SK-N-MC (cell line): ENCODE measurements at regions not wholly inside any gene's neighbourhood (a gene's known extent, or its start where the extent isn't known, plus 50 kb on each side); places are given as distances from the start of the nearest gene placed in this dataset.

Source experiments
- DNase-seq: peaks from one replicate; pipeline ENCODE4 v3.0.0-alpha.2; 2011; ENCODE audit warnings: low read depth, low spot score
- H3K27ac ChIP-seq: fragments of 200-600 bp; sonication (generic); 2 replicates; pipeline ENCODE4 v1.5.1; 2016; ENCODE audit warnings: mixed run types
- H3K36me3 ChIP-seq: fragments of 200-600 bp; sonication (generic); 2 replicates; pipeline ENCODE4 v1.6.1; 2017; ENCODE audit warnings: antibody characterized with exemption, low read length, mixed read lengths; ENCODE audit not compliant: insufficient read depth
- H3K4me3 ChIP-seq: fragments of 200-600 bp; sonication (generic); 2 replicates; pipeline ENCODE4 v1.5.1; 2016
- H3K9ac ChIP-seq: fragments of 200-600 bp; sonication (generic); 2 replicates; pipeline ENCODE4 v1.8.0; 2017; ENCODE audit warnings: mixed run types, mixed read lengths; ENCODE audit not compliant: insufficient read length
- H3K9me3 ChIP-seq: fragments of 200-600 bp; sonication (generic); 2 replicates; pipeline ENCODE4 v1.6.1; 2017; ENCODE audit warnings: low read depth, mild to moderate bottlenecking, antibody characterized with exemption, low read length, moderate library complexity, mixed read lengths
- EZH2 ChIP-seq: fragments of 200-600 bp; sonication (generic); IDR thresholded peaks from one replicate; pipeline ENCODE4 v1.6.1; 2017; ENCODE audit warnings: antibody characterized with exemption
- FOXP2 ChIP-seq: optimal IDR thresholded peaks from 2 replicates; pipeline ENCODE3; 2011; ENCODE audit warnings: mild to moderate bottlenecking, moderate library complexity; ENCODE audit not compliant: insufficient read depth; ENCODE audit errors: extremely low read length, control extremely low read depth
- POLR2AphosphoS5 ChIP-seq: IDR thresholded peaks from 2 replicates; pipeline ENCODE4 v1.6.1; 2012; ENCODE audit warnings: mild to moderate bottlenecking, low read depth, low read length, borderline replicate concordance

DNA sequence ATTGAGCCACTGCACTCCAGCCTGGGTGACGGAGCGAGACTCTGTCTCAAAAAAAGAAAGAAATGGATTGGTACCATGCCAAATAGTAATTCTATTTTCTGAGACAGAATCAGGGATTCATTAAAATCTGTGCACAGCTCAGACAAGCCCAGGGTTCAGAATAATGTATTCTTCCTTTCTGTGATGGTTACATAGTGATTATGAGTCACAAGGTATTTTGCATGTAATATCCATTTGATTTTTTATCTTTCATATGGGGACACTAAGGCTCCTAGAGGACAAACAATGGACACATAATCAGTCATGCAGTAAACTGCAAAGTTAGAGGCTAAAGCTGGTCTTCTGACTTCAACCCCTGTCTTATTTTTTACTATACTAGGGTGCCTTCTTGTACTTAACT lies 156.8 kb upstream of the COL8A1 start:
- H3K4me3 ChIP-seq = no peak overlapping the region
- TF ChIP-seq EZH2 (no peak), FOXP2 (no peak), POLR2AphosphoS5 (no peak)
- H3K36me3 ChIP-seq = no peaks in the 10 kb centered on the region
- no peak overlapping the region for H3K9ac ChIP-seq
- H3K9me3 ChIP-seq = peaks cover 4% of the 10 kb centered on the region; the same call in 1 of the 2 replicates
- DNase-seq = no peak
- H3K27ac ChIP-seq = no peak overlapping the region

DNA sequence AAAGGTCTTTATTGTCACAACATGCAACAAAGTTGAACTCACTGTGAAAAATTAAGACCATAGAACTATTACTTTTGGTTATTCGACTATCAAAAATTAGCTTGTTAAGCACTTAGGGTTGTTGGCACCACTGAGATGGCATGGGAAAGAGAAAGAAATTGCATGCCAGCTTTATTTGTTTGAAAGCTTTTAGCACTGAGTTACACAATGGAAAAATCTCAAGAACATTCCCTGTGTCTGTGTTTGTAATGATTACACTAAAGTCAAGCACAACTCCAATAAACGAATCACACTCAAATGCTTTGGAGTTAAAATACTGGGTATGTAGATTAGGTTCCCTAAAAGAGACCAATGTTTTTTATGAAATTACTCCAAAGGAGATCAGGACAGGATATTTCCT lies 158.6 kb upstream of the COL8A1 start:
- no peak overlapping the region for H3K9ac ChIP-seq
- TF ChIP-seq POLR2AphosphoS5 = no peak
- no peak for TF ChIP-seq EZH2
- TF ChIP-seq FOXP2 = no peak
- H3K9me3 ChIP-seq = peaks cover 4% of the 10 kb centered on the region; the same call in 1 of the 2 replicates
- no peak overlapping the region for H3K27ac ChIP-seq
- no peaks in the 10 kb centered on the region for H3K36me3 ChIP-seq
- no peak overlapping the region for H3K4me3 ChIP-seq
- DNase-seq = no peak

DNA sequence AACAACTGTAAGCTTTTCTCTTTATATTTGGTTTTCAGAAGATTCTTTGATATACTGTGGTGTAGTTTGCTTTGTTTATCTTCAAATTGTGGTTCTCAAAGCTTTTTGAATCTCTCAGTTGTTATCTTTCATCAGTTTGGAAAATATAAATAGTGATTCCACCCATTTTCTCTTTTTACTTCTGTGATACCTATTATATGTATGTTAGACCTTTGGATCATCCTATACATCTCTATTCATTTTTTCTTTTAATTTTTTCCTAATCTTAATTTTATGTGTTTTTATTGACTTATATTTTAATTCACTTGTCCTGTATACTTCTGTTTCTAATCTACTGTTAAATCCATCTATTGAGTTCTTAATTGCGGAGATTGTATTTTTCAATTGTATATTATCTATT lies 160.7 kb upstream of the COL8A1 start:
- Histone ChIP-seq H3K9ac (no peak overlapping the region), H3K4me3 (no peak overlapping the region), H3K36me3 (no peaks in the 10 kb centered on the region), H3K9me3 (peaks cover 4% of the 10 kb centered on the region; the same call in 1 of the 2 replicates), H3K27ac (no peak overlapping the region)
- no peak for DNase-seq
- no peak for TF ChIP-seq POLR2AphosphoS5
- no peak for TF ChIP-seq FOXP2
- no peak for TF ChIP-seq EZH2

- peaks cover 4% of the 10 kb centered on the region; the same call in 1 of the 2 replicates for H3K9me3 ChIP-seq
- no peak for DNase-seq
- H3K36me3 ChIP-seq = no peaks in the 10 kb centered on the region
- H3K4me3 ChIP-seq = no peak overlapping the region
- TF ChIP-seq EZH2 (no peak), FOXP2 (no peak), POLR2AphosphoS5 (no peak)
- H3K9ac ChIP-seq = no peak overlapping the region
- H3K27ac ChIP-seq = no peak overlapping the region
These were observed 163.2 kb upstream of the COL8A1 start for GRCh38 chr3:99475229-99475628.

DNA sequence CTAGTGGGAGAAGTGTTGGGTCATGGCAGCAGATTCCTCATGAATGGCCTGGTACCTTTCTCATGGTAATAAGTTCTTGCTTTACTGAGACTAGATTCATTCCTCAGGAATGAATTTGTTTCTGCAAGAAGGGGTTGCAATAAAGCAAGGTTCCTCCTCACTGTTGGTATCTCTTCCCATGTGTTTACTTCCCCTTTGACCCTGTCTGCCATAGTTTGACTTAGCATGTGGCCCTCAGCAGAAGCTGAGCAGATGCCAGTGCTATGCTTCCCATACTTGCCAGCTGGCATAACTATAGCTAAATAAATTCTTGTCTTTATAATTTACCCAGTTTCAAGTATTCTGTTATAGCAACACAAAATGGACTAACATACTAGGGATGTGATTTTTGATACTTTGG lies 163.6 kb upstream of the COL8A1 start:
- Histone ChIP-seq H3K9ac (no peak overlapping the region), H3K27ac (no peak overlapping the region), H3K36me3 (no peaks in the 10 kb centered on the region), H3K9me3 (peaks cover 4% of the 10 kb centered on the region; the same call in 1 of the 2 replicates), H3K4me3 (no peak overlapping the region)
- TF ChIP-seq EZH2 (no peak), FOXP2 (no peak), POLR2AphosphoS5 (no peak)
- no peak for DNase-seq

GRCh38 chr3:99473321-99473751 lies 165.1 kb upstream of the COL8A1 start:
- TF ChIP-seq FOXP2 (no peak), POLR2AphosphoS5 (no peak), EZH2 (no peak)
- Histone ChIP-seq H3K36me3 (no peaks in the 10 kb centered on the region), H3K9ac (no peak overlapping the region), H3K27ac (no peak overlapping the region), H3K4me3 (no peak overlapping the region), H3K9me3 (peaks cover 3% of the 10 kb centered on the region; the same call in 1 of the 2 replicates)
- no peak for DNase-seq

DNA sequence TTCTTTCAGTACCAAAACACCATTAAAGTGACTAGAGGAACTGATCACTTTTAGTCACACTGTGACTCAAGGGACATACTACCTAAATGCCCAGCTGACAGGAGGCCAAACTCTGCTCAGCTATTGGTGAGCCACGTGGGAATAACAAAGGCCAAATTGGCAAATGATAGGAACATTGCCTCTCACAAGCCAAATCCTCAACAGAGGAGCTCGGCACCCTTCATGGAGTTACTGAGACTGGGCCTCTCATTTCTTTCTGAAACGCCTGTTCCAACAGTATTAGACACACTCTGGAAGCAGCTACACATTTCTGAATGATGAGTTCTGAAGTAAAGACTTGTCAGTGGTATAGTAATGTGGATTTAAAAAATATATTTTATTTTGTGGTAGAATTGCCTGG lies 166.0 kb upstream of the COL8A1 start:
- Histone ChIP-seq H3K27ac (no peak overlapping the region), H3K36me3 (no peaks in the 10 kb centered on the region), H3K4me3 (no peak overlapping the region), H3K9ac (no peak overlapping the region), H3K9me3 (no peaks in the 10 kb centered on the region)
- TF ChIP-seq POLR2AphosphoS5 = no peak
- no peak for DNase-seq

- Histone ChIP-seq H3K9ac (no peak overlapping the region), H3K9me3 (no peaks in the 10 kb centered on the region), H3K36me3 (no peaks in the 10 kb centered on the region), H3K27ac (no peak overlapping the region), H3K4me3 (no peak overlapping the region)
- DNase-seq = no peak
- TF ChIP-seq EZH2 = no peak
- TF ChIP-seq POLR2AphosphoS5 = no peak
- no peak for TF ChIP-seq FOXP2
These were observed 166.8 kb upstream of the COL8A1 start for GRCh38 chr3:99471353-99472323.
